HepG2 (cell line): ENCODE measurements at regions not wholly inside any gene's neighbourhood (a gene's known extent, or its start where the extent isn't known, plus 50 kb on each side); places are given as distances from the start of the nearest gene placed in this dataset.

Source experiments
- DMAP1 ChIP-seq: IDR thresholded peaks from 2 replicates; pipeline ENCODE4 v1.6.1; 2016
- GATAD2A ChIP-seq: IDR thresholded peaks from 2 replicates; pipeline ENCODE4 v1.6.1; 2016
- JUNB ChIP-seq: sonication (generic); formaldehyde crosslinking; IDR thresholded peaks from 2 replicates; pipeline ENCODE4 v1.8.0; 2022; ENCODE audit warnings: missing genetic modification reagents, mild to moderate bottlenecking, borderline replicate concordance
- MIXL1 ChIP-seq: IDR thresholded peaks from 2 replicates; pipeline ENCODE4 v1.6.1; 2016
- NFKBIZ ChIP-seq: IDR thresholded peaks from 2 replicates; pipeline ENCODE4 v1.6.1; 2018; ENCODE audit warnings: missing genetic modification reagents, missing compliant biosample characterization
- NR2C2 ChIP-seq: sonication (generic); formaldehyde crosslinking; IDR thresholded peaks from 2 replicates; pipeline ENCODE4 v1.4.0; 2020; ENCODE audit warnings: missing genetic modification reagents, mild to moderate bottlenecking, moderate library complexity, borderline replicate concordance
- TCF12 ChIP-seq, 2 experiments: fragments of 450-650 bp in 1 of 2; sonication (generic) in 1 of 2; formaldehyde crosslinking in 1 of 2; IDR thresholded peaks; 2 replicates each; pipeline versions ENCODE4 v1.6.1 to v1.8.0; 2017 to 2022; ENCODE audit warnings: antibody characterized with exemption in 1 of 2, mild to moderate bottlenecking in 1 of 2, missing genetic modification reagents in 1 of 2, moderate library complexity in 1 of 2
- TEAD2 ChIP-seq: sonication (generic); formaldehyde crosslinking; IDR thresholded peaks from 2 replicates; pipeline ENCODE4 v1.9.0; 2021; ENCODE audit warnings: missing genetic modification reagents
- TRIM24 ChIP-seq: sonication (generic); formaldehyde crosslinking; IDR thresholded peaks from 2 replicates; pipeline ENCODE4 v1.8.0; 2022; ENCODE audit warnings: mild to moderate bottlenecking, missing genetic modification reagents
- ZNF326 ChIP-seq: sonication (generic); formaldehyde crosslinking; IDR thresholded peaks from 2 replicates; pipeline ENCODE4 v1.4.0; 2020; ENCODE audit warnings: missing genetic modification reagents, borderline replicate concordance
- TF ChIP-seq, protein P1 (sequence below): IDR thresholded peaks from 2 replicates; pipeline ENCODE4 v1.6.1; 2016; ENCODE audit warnings: control low read depth
- TF ChIP-seq, protein P2 (sequence below): sonication (generic); formaldehyde crosslinking; IDR thresholded peaks from 2 replicates; pipeline ENCODE4 v1.5.0; 2020; ENCODE audit warnings: missing genetic modification reagents
- TF ChIP-seq, protein P3 (sequence below): sonication (generic); IDR thresholded peaks from 2 replicates; pipeline ENCODE4 v1.6.1; 2016; ENCODE audit warnings: low read depth, borderline replicate concordance
- TF ChIP-seq, protein P4 (sequence below): sonication (generic); formaldehyde crosslinking; IDR thresholded peaks from 2 replicates; pipeline ENCODE4 v1.5.0; 2020; ENCODE audit warnings: missing genetic modification reagents, mild to moderate bottlenecking, borderline replicate concordance
- TF ChIP-seq, protein P5 (sequence below): sonication (generic); formaldehyde crosslinking; IDR thresholded peaks from 2 replicates; pipeline ENCODE4 v1.4.0; 2020; ENCODE audit warnings: missing genetic modification reagents
- TF ChIP-seq, protein P6 (sequence below): IDR thresholded peaks from 2 replicates; pipeline ENCODE4 v1.6.1; 2016; ENCODE audit warnings: low read depth
- TF ChIP-seq, protein P7 (sequence below): sonication (generic); formaldehyde crosslinking; IDR thresholded peaks from 2 replicates; pipeline ENCODE4 v1.8.0; 2022; ENCODE audit warnings: missing genetic modification reagents, mild to moderate bottlenecking, borderline replicate concordance
- TF ChIP-seq, protein P8 (sequence below): sonication (generic); formaldehyde crosslinking; IDR thresholded peaks from 2 replicates; pipeline ENCODE4 v1.4.0; 2020; ENCODE audit warnings: missing genetic modification reagents
- TF ChIP-seq, protein P9 (sequence below): sonication (generic); formaldehyde crosslinking; IDR thresholded peaks from 2 replicates; pipeline ENCODE4 v1.5.0; 2020; ENCODE audit warnings: missing genetic modification reagents, mild to moderate bottlenecking, borderline replicate concordance

DNA sequence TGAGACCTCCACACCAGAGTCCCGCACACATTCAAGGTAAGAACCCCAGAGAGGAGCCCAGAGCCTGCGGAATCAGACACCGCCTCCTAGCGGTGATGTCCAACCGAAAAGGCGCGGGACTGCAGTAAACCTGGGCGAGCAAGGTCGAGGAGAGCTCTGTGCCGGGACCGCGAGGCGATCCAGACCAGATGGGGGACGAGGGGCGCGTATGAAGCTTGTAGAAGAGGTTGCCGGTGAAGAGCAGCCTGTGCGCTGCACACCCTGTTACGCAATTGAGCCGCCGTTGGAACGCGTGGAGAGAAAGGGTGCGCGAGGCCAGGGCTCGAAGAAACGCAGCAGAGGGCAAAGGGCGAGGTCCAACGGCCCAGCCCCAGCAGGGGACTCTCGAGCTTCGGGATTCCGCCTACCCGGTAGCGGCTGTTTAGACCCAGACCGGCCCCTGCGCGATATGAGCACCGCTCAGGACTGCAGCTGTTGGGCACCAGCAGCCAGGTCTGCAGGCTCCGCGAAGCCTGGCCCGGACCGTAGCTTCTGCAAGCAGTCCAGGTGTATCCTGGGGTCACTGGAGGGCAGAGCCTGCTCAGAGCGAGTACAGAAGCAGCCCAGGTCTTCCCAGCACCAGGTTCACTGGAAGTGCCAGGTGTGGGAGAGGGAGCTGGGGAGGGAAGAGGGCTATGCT, 65.9 kb upstream of the ZNF599 start (continued):
- TF ChIP-seq JUNB (CRISPR knock-in tag), result no peak
- TF ChIP-seq NFKBIZ (CRISPR knock-in tag), result no peak
- TF ChIP-seq, protein P1, sequence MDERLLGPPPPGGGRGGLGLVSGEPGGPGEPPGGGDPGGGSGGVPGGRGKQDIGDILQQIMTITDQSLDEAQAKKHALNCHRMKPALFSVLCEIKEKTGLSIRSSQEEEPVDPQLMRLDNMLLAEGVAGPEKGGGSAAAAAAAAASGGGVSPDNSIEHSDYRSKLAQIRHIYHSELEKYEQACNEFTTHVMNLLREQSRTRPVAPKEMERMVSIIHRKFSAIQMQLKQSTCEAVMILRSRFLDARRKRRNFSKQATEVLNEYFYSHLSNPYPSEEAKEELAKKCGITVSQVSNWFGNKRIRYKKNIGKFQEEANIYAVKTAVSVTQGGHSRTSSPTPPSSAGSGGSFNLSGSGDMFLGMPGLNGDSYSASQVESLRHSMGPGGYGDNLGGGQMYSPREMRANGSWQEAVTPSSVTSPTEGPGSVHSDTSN (CRISPR knock-in tag), result no peak
- TF ChIP-seq, protein P2, sequence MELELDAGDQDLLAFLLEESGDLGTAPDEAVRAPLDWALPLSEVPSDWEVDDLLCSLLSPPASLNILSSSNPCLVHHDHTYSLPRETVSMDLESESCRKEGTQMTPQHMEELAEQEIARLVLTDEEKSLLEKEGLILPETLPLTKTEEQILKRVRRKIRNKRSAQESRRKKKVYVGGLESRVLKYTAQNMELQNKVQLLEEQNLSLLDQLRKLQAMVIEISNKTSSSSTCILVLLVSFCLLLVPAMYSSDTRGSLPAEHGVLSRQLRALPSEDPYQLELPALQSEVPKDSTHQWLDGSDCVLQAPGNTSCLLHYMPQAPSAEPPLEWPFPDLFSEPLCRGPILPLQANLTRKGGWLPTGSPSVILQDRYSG (CRISPR knock-in tag), result no peak
- TF ChIP-seq TEAD2 (CRISPR knock-in tag), result no peak
- no peak for TF ChIP-seq MIXL1 (CRISPR knock-in tag)
- TF ChIP-seq, protein P3, sequence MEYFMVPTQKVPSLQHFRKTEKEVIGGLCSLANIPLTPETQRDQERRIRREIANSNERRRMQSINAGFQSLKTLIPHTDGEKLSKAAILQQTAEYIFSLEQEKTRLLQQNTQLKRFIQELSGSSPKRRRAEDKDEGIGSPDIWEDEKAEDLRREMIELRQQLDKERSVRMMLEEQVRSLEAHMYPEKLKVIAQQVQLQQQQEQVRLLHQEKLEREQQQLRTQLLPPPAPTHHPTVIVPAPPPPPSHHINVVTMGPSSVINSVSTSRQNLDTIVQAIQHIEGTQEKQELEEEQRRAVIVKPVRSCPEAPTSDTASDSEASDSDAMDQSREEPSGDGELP, result peak; percentile 25; the same call in 1 of the 2 replicates
- TF ChIP-seq, protein P4, sequence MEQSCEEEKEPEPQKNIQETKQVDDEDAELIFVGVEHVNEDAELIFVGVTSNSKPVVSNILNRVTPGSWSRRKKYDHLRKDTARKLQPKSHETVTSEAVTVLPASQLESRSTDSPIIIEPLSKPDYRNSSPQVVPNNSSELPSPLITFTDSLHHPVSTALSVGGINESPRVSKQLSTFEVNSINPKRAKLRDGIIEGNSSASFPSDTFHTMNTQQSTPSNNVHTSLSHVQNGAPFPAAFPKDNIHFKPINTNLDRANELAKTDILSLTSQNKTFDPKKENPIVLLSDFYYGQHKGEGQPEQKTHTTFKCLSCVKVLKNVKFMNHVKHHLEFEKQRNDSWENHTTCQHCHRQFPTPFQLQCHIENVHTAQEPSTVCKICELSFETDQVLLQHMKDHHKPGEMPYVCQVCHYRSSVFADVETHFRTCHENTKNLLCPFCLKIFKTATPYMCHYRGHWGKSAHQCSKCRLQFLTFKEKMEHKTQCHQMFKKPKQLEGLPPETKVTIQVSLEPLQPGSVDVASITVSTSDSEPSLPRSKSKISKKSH (CRISPR knock-in tag), result no peak
- TF ChIP-seq TCF12 (IDR thresholded peaks at IDR 0.05), result no peak
- TF ChIP-seq TCF12 (CRISPR knock-in tag; IDR thresholded peaks at IDR 0.05), result peak; percentile 28; the same call in 1 of the 2 replicates
- TF ChIP-seq, protein P5, sequence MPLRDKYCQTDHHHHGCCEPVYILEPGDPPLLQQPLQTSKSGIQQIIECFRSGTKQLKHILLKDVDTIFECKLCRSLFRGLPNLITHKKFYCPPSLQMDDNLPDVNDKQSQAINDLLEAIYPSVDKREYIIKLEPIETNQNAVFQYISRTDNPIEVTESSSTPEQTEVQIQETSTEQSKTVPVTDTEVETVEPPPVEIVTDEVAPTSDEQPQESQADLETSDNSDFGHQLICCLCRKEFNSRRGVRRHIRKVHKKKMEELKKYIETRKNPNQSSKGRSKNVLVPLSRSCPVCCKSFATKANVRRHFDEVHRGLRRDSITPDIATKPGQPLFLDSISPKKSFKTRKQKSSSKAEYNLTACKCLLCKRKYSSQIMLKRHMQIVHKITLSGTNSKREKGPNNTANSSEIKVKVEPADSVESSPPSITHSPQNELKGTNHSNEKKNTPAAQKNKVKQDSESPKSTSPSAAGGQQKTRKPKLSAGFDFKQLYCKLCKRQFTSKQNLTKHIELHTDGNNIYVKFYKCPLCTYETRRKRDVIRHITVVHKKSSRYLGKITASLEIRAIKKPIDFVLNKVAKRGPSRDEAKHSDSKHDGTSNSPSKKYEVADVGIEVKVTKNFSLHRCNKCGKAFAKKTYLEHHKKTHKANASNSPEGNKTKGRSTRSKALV (CRISPR knock-in tag), result peak; percentile 80; the same call in 1 of the 2 replicates
- TF ChIP-seq, protein P6, sequence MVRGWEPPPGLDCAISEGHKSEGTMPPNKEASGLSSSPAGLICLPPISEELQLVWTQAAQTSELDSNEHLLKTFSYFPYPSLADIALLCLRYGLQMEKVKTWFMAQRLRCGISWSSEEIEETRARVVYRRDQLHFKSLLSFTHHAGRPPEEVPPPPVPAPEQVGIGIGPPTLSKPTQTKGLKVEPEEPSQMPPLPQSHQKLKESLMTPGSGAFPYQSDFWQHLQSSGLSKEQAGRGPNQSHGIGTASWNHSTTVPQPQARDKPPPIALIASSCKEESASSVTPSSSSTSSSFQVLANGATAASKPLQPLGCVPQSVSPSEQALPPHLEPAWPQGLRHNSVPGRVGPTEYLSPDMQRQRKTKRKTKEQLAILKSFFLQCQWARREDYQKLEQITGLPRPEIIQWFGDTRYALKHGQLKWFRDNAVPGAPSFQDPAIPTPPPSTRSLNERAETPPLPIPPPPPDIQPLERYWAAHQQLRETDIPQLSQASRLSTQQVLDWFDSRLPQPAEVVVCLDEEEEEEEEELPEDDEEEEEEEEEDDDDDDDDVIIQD (CRISPR knock-in tag), result 0 out of 2 replicates have a peak, but pooled peaks have one; percentile 20
- TF ChIP-seq TRIM24, result no peak
- peak; percentile 49; the same call in 1 of the 2 replicates for TF ChIP-seq GATAD2A (CRISPR knock-in tag)
- TF ChIP-seq ZNF326, result no peak
- TF ChIP-seq, protein P7, sequence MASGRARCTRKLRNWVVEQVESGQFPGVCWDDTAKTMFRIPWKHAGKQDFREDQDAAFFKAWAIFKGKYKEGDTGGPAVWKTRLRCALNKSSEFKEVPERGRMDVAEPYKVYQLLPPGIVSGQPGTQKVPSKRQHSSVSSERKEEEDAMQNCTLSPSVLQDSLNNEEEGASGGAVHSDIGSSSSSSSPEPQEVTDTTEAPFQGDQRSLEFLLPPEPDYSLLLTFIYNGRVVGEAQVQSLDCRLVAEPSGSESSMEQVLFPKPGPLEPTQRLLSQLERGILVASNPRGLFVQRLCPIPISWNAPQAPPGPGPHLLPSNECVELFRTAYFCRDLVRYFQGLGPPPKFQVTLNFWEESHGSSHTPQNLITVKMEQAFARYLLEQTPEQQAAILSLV (CRISPR knock-in tag), result no peak
- TF ChIP-seq, protein P8, sequence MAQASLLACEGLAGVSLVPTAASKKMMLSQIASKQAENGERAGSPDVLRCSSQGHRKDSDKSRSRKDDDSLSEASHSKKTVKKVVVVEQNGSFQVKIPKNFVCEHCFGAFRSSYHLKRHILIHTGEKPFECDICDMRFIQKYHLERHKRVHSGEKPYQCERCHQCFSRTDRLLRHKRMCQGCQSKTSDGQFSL (CRISPR knock-in tag), result no peak
- 0 out of 2 replicates have a peak, but pooled peaks have one; percentile 17 for TF ChIP-seq DMAP1
- peak; percentile 61 for TF ChIP-seq NR2C2
- TF ChIP-seq, protein P9, sequence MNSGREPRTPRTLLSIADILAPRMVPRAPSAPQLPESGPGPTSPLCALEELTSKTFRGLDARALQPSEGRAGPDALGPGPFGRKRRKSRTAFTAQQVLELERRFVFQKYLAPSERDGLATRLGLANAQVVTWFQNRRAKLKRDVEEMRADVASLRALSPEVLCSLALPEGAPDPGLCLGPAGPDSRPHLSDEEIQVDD (CRISPR knock-in tag), result 0 out of 2 replicates have a peak, but pooled peaks have one; percentile 16
